ENCODE measurements at regions not wholly inside any gene's neighbourhood (a gene's known extent, or its start where the extent isn't known, plus 50 kb on each side); places are given as distances from the start of the nearest gene placed in this dataset.

DNA sequence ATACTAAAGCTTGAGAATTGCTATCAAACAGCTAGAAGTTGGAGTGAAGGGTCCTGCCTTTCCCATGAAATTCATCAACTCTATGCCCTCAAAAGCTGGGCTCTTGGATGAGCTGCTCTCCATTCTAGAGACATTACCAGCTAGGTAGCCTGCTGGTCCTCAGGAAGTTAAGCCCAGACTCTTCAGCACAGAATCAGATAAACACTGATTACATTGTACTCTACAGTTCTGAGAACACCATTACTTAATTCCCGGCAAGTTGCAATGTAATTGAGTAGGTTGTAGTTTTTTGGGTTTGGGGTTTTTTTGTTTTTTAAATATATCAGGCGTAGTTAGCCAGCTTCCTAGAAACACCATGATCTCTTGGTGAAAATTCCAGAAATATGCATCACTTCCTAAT is 84.1 kb upstream of the PIK3CG start:
- H3K36me3 Mint-ChIP-seq (ENCODE audit: insufficient read depth in 1 of 3, low read depth in 3 of 3), result no peaks in the 10 kb centered on the region
- H3K9me3 Mint-ChIP-seq, result no peaks in the 10 kb centered on the region
- Histone ChIP-seq H3T11ph (ENCODE audit: low read length) (no peak overlapping the region), H3K9me3 (ENCODE audit: control insufficient read depth, low read depth, low read length) (no peaks in the 10 kb centered on the region), H3K4me1 (ENCODE audit: insufficient read depth, low read length) (no peaks in the 10 kb centered on the region), H3K79me1 (ENCODE audit: insufficient read depth, low read depth, low read length, poor library complexity, severe bottlenecking) (no peaks in the 10 kb centered on the region), H2BK20ac (ENCODE audit: low read depth, low read length, poor library complexity, severe bottlenecking) (peak overlapping the region; percentile 16), H3K4me2 (ENCODE audit: insufficient read depth, insufficient read length, low read length) (no peak overlapping the region), H3K18ac (ENCODE audit: insufficient read length, low read depth, low read length) (no peak overlapping the region), H3K23me2 (ENCODE audit: insufficient read length, low read depth, low read length, poor library complexity, severe bottlenecking) (no peaks in the 10 kb centered on the region), H4K91ac (ENCODE audit: insufficient read length, low read depth, low read length) (no peak overlapping the region), H3K23ac (ENCODE audit: insufficient read length, low read depth, low read length) (no peak overlapping the region), H4K20me1 (ENCODE audit: control insufficient read depth, insufficient read depth, insufficient read length) (no peaks in the 10 kb centered on the region), H2AFZ (ENCODE audit: low read length) (no peak overlapping the region), H2BK5ac (ENCODE audit: insufficient read length, low read length) (no peak overlapping the region), H3K56ac (ENCODE audit: insufficient read length, low read depth, low read length) (no peak overlapping the region), H3K14ac (ENCODE audit: insufficient read depth, low read length) (no peak overlapping the region), H2BK12ac (ENCODE audit: insufficient read length, low read depth, low read length) (no peak overlapping the region), H3K27ac (ENCODE audit: insufficient read length, low read depth, low read length) (no peak overlapping the region), H3K79me2 (ENCODE audit: insufficient read depth, low read length) (no peaks in the 10 kb centered on the region), H2AK5ac (ENCODE audit: insufficient read length, low read length) (peak overlapping the region; percentile 90), H3K27me3 (ENCODE audit: insufficient read depth, low read length) (no peaks in the 10 kb centered on the region), H2BK15ac (ENCODE audit: low read depth, low read length) (no peak overlapping the region), H3K9ac (ENCODE audit: extremely low read depth, insufficient read length, low read length) (no peak overlapping the region), H3K4ac (ENCODE audit: low read depth, low read length) (no peak overlapping the region), H4K8ac (replicated peaks; ENCODE audit: insufficient read length, low read depth, low read length) (no peak overlapping the region), H4K5ac (ENCODE audit: insufficient read length, low read depth, low read length) (no peak overlapping the region), H2BK120ac (ENCODE audit: low read depth, low read length, poor library complexity, severe bottlenecking) (no peak overlapping the region)
- no peak for DNase-seq
- no CpG with 5 or more reads among the region's 2 CpGs for WGBS (ENCODE audit: extremely low coverage, insufficient read length, low lambda C conversion rate)
- TF ChIP-seq, protein P1, sequence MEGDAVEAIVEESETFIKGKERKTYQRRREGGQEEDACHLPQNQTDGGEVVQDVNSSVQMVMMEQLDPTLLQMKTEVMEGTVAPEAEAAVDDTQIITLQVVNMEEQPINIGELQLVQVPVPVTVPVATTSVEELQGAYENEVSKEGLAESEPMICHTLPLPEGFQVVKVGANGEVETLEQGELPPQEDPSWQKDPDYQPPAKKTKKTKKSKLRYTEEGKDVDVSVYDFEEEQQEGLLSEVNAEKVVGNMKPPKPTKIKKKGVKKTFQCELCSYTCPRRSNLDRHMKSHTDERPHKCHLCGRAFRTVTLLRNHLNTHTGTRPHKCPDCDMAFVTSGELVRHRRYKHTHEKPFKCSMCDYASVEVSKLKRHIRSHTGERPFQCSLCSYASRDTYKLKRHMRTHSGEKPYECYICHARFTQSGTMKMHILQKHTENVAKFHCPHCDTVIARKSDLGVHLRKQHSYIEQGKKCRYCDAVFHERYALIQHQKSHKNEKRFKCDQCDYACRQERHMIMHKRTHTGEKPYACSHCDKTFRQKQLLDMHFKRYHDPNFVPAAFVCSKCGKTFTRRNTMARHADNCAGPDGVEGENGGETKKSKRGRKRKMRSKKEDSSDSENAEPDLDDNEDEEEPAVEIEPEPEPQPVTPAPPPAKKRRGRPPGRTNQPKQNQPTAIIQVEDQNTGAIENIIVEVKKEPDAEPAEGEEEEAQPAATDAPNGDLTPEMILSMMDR (conservative IDR thresholded peaks at IDR 0.05), result no peak
- H3K4me3 Mint-ChIP-seq, result no peak overlapping the region
- peaks cover 10% of the 10 kb centered on the region in 2 experiments; a peak in 3 of 4 replicates for H3K4me1 Mint-ChIP-seq
- H3K27me3 Mint-ChIP-seq (ENCODE audit: low read depth), result no peaks in the 10 kb centered on the region
- no peak overlapping the region for H3K27ac Mint-ChIP-seq
